ENCODE measurements at regions not wholly inside any gene's neighbourhood (a gene's known extent, or its start where the extent isn't known, plus 50 kb on each side); places are given as distances from the start of the nearest gene placed in this dataset.

DNA sequence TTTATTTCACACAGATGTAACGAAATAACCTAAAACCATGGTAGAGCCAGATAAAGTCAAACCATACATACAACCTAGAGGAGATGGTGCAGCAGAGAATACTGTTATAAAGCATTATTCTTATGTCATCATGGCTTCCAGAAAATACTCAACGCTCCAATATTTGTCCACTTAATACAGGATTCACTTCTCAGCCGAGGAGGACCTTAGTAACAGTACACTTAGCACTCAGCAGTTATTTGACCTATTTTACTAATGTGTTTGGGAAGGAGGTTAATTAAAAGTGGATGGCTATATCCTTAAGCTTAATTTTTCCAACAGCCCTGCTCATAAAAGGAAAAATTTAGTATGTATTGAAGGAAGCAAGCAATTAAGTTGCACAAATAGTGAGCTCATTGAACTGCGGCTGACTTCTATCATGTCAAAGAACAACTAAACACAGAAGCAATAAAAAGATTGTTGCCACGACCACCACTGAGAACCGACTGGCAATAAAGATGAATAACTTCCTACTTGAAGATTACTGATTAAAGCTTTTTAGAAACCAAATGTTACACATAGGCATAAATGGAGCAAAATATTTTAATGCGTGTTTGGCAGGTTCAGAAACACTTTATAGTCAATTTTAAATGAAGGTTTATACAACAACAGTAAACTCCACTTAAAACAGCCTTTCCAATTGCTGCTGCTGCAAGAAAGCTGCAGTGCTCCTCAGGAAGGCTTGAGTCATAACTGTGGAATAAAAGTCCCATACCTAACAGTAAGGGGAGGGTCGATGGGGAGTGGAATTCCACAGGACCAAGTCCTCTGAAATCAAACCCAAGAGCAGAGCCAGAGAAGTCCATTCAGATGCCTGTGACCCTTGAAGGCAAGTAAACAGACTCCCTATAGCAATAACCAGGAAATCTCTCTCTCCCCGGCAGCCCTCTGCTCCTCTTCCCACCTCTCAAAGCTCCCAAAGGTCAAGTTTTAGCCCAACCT lies 218.9 kb upstream of the CDKN3 start:
- DNase-seq: no peak

DNA sequence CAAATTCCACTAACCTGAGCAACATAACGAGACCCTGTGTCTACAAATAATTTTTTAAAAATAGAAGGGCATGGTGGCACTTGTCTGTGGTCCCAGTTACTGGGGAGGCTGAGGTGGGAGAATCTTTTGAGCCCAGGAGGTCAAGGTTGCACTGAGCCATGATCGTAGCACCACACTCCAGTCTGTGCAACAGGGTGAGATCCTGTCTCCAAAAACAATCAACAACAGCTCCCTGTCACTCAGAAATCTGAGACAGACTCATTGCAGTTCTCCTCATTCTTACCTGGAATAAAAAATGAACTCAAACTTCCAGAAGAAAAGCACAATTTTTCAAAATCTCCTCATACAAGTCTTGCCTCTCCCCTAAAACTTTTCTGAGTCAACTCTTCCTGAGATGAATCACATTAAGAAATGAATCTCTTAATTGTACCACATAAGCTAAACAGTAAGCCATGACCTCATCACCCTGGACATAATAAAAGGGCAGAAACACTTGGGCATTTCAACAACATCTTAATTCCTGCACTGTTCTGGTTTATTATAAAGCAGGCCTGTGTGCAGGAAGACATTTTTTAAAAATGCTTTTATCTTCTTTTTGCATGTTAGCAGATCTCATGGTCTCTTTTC lies 214.3 kb upstream of the CDKN3 start:
- no peak for DNase-seq

DNA sequence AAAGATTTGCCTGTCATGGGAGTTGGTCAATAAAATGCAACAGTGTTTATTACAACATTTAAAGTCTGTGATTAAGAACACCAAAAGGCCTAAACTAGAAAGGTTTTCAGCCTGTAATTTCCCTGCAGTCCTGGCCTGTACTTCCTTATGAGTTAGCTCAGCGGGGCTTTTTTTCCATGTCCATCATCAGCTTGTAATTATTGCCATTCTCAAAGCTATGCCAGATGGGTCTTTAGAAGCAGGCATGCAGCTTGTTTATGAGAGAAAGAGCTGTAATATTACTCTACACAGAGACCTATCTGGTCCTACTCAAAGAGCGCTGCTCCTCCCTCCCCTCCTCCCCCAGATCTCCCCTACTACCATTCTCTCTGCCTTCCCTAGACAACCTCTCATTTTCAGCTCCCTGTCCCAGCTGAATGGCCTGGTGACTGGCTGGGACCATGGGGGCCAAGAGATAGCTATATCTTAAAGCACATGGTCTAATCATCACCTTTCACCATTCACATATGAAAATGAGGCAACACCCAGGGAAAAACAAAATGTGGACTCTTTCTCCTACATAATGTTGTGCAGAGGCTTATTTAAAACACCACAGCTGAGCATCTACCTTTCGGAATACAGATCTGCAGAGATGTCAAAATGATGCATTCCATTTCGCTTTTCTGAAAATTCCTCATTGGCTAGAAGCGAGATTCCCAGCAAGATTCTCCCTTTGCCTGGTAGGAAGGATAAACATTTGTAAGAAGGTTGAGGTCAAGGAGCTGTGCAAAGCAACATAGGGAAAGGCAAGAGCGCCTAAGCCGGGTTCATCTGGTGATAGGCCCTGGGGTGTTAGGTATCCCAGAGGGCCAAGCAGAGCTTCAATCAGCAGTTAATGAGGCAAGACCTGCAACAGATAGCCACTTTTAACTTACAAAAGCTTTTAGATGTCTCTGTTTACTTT lies 209.7 kb upstream of the CDKN3 start:
- DNase-seq: no peak

DNA sequence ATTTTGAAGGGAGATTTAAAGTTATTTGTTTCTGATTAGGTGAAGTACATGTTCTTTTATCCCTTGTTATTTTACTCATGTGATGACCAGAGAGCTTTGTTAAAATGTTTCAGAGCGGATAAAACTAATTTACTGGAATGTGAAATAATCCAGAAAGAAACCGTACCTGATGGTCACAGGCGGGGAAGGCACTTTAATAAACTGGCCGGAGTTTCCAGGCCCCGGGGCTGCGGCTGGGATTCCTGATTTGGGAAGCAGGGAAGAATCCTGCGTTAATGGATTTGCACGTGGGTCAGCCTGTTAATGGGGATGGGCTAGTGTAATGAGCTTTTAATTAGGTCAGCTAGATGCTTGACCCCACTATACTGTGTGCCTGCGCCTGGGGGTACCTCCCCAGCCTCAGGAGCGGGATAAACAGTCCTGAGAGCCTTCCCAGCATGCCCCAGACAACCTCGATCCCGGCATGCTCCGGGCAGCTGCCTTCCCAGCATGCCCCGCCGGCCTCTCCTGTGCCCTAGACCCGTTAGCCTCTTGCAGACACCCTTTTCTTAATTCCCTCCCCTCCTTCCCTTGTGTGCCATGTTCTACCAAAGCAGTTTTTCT lies 208.6 kb upstream of the CDKN3 start:
- DNase-seq: no peak

GRCh38 chr14:54189333-54189732 lies 207.5 kb upstream of the CDKN3 start:
- DNase-seq: no peak

- no peak for DNase-seq
Observed at GRCh38 chr14:54189748-54190354, 207.0 kb upstream of the CDKN3 start.

DNA sequence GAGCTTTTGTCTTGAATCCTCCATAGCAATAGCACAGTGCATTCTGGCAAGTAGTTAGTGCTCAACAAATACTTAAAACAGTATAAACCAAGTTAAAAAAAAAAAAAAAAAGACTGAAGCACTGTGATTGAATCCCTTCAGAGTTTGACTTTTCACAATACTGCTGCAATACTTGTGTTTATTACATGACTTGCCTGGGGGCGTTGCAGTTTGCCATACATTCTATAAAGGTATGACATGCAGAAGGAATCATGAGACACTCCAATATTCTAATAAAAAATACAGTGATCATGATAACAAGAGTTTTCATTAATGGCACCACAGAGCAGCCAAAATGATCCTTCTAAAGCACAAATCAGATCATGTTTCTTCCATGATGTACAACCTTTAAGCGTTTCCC lies 205.0 kb upstream of the CDKN3 start:
- DNase-seq: no peak

DNA sequence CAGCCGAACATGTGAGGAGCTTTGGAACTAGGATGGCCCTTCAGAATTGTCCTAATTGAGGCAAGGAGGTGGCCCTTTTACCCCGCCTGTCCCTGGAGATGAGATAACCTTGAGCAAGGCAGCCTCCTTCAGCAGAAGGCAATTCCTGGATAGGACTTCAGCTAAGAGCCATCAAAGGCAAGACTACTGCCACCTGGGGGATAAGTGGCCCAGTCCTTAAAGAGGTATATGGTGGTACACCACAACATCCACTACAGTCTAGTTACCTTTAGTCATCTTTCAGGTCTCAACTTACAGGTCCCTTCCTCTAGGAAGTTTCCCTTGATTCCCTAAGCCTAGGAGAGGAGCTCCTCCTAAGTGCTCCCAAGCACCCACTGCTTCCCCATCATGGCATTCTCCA lies 204.2 kb upstream of the CDKN3 start:
- DNase-seq: no peak

- no peak for DNase-seq
Observed at GRCh38 chr14:54193871-54194270, 202.9 kb upstream of the CDKN3 start.

DNA sequence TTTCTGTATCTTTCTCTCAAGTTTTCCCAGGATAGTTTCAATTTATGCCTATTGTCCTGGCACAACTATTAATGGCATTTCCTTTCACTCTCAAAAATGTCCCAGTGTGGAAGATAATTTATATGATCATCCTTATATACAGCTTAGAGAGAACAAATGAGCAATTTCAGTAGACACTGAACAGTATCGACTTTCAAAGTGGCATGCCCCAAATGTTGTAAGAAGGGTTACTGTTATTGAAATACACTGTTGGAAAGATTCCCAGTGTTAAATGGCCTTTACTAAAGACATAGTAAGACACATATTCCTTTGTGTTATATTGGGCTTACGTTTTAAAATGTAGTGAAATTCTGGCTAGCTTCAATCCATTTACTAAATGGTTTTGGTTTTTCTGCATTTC lies 202.3 kb upstream of the CDKN3 start:
- DNase-seq: no peak

GRCh38 chr14:54197369-54197768 lies 199.4 kb upstream of the CDKN3 start:
- DNase-seq: no peak

DNA sequence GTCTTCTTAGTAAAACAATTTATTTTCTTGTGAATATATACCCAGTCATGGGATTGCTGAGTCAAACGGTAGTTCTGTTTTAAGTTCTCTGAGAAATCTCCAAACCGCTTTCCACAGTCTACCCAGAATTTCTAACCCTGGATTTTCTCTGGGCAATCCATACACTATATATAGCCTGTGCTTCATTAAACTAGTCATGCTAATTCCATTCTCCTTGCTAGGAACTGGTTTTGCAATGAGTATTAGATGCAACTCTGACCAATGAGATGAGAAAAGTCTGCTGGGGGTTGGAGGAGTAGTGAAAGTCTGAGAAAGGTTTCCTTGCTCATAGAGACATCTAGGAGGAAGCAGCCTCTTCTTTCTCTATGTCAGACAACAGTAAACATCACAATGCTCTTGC lies 196.1 kb upstream of the CDKN3 start:
- DNase-seq: no peak

GRCh38 chr14:54202288-54202687 lies 194.5 kb upstream of the CDKN3 start:
- DNase-seq: no peak

DNA sequence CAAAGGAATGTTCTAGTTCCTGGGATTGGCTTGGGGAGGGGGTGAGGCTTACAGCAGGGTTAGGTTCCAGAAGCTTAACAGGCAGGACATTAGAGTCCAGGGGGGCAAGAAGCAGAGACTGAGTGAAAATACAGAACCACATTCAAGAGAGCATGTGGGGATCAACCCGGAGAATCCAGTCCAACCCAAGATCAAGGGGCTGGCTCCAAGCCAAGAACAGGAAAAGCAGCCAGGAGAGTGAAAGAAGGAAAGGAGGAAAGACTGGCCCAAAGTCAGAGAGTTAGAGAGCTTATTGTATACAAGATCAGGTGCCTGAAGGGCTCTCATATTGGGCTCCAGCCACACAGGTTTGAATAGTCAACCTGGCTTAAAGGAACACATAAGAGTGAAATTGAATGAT lies 190.3 kb upstream of the CDKN3 start:
- DNase-seq: no peak

- DNase-seq: no peak
Observed at GRCh38 chr14:54207075-54207474, 189.7 kb upstream of the CDKN3 start.

DNA sequence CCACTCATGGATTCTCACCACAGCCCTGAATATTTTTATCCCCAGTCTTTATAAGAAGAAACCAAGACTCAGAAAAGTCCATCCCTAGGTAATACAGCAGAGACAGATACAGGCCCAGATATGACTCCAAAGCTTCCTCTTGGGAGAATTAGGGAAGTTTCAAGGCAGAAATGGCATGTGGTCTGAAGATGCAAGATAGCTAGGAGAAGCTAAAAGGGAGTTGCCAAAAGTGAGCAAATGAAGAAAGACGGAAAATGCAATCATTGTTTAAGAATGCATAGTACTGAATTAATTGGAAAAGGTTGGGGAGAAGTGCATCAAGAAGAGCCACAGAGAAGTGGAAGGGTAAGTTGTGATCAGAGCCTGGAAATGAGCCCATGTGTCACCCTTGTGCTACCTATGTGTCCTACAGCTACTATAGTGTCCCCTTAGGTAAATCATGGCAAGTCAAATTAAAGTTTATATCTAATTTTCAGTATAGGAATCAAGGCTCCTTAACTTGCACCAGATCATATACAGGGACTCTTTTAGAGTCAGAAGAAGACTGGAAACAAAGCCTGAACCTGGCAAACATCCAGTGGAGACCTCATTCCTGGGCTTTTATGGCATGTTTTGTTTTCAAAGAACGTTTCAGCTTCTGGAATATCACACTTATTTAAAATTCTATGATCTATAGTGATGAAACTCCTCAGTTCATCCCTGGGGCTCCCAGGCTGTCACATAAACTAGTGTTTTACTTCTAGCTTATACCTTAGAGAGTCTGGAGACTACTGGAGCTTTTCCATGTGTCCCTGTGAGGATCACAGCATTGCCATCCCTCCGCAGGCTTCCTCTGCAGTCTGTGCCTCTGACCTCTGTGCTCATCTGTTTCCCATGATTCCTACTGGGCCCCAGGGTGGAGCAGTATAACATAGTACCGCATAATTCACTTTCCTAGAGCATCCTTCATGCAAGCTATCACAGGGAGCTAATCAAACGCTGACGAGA lies 189.0 kb upstream of the CDKN3 start:
- no peak for DNase-seq

DNA sequence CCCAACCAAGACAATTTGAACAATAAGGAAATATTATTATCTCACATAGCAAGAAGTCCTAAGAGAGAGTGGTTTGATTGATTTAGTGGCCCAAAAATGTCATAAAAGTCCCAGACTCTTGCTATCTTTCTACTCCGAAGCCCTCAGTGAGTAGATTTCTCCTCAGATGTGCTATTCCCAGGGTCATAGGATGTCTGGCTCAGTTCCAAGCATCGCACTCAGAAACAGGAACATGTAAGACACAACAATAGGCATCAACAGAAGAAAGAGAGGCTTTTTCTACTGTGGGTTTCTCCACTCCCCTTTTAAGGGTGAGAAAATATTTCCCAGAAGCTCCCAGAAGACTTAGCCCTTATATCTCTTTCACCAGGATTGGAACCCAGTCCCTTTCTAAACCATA lies 188.1 kb upstream of the CDKN3 start:
- no peak for DNase-seq

DNA sequence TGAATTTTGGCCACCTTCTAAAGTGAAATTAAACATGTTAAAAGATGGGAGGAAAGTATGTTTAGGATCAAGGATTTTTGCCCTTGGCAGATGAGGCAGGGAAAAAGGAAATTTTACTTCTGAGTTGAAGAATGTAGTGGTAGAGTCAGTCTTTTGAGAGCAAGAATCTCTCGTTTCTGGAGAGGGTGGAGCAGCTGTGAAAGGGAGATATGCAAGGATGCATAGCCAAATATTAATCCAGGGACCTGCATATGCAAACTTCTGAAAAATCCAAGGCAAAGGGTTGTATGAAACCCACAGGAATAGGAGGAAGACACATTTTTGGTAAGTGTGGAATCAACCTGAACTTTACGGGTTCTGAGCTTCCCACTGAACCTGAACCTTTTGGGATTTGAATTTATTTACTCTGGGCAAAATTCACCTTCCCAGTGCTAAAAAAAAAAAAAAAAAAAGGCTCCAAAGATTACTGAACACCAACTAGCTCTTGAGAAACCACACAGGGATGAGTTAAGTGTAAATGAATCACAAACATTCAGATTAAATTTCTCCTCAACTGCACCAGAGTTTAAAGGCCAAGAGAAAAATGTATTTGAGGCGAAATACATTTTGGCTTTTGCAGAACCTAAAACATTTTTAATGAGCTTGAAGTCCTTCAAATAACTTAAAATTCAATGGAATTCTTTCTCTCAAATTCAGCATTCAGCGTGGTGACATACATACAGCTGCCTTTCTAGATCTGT lies 187.1 kb upstream of the CDKN3 start:
- DNase-seq: no peak

DNA sequence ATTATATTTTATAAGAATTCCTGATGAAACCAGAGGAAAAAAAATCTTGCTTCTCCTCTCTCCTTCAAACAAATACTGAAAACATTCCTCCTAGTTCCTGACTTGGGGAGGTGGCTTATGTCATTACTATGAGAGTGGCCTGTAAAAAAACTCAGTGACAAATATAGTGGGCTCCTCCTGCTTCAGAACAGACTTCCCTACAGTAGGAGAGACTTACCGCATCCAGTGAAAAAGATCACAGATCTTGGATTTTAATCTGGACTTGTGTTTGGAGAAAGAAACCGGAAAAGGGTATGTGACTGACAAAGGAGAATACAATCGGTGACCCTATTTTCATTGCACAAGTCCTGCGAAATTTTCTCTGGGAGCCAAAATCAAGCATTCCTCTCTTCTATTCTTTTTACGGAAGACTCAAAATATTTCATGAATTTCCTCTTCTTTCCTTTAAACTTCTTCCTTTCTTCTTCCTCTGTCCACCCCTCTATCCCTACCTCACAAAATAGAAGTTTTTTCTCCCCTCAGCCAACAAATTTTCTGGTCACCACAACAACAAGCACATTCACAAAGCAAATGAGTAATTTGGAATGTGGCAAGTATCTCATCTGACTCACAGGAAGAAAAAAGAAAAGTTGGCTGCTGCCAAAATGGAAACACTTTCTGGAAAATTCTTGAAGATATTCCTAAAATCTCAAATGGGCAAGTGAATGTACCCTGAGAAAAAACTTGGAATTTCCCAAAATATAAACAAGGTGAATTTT lies 185.1 kb upstream of the CDKN3 start:
- no peak for DNase-seq

- DNase-seq: no peak
Observed at GRCh38 chr14:54213536-54213935, 183.3 kb upstream of the CDKN3 start.
